Heart left ventricle (tissue), 16 donors: ENCODE measurements at regions not wholly inside any gene's neighbourhood (a gene's known extent, or its start where the extent isn't known, plus 50 kb on each side); places are given as distances from the start of the nearest gene placed in this dataset.

ENCODE experiments used
- ATAC-seq, 4 donors: fragments of 200-7000 bp; cut with Tn5 transposase; one replicate each; pipeline ENCODE4 v1.9.1; 2020 to 2022; ENCODE audit warnings: moderate library complexity in 4 of 4, mild to moderate bottlenecking in 3 of 4, moderate number of reproducible peaks in 1 of 4
- DNase-seq, 5 donors: peaks; one replicate each; pipeline ENCODE4 v3.0.0-alpha.2; 2020
- H3K27ac ChIP-seq, 12 donors: fragments of 200-600 bp; sonication (generic) in 4 of 12; one replicate each; pipeline versions ENCODE4 v1.5.0 to v1.8.0; 2016 to 2022; ENCODE audit warnings: mild to moderate bottlenecking in 2 of 12
- H3K27me3 ChIP-seq, 9 donors: fragments of 200-600 bp; sonication (generic) in 2 of 9; one replicate each; pipeline versions ENCODE4 v1.5.1 to v1.8.0; 2016 to 2022; ENCODE audit warnings: mild to moderate bottlenecking in 3 of 9
- H3K36me3 ChIP-seq, 9 donors: fragments of 200-600 bp; sonication (generic) in 2 of 9; one replicate each; pipeline versions ENCODE4 v1.5.0 to v1.8.0; 2018 to 2022; ENCODE audit warnings: mild to moderate bottlenecking in 2 of 9
- H3K4me1 ChIP-seq, 12 donors: fragments of 200-600 bp; sonication (generic) in 4 of 12; one replicate each; pipeline versions ENCODE4 v1.5.0 to v1.8.0; 2016 to 2022; ENCODE audit warnings: mild to moderate bottlenecking in 3 of 12
- H3K4me3 ChIP-seq, 12 donors: fragments of 200-600 bp; sonication (generic) in 4 of 12; one replicate each; pipeline versions ENCODE4 v1.5.0 to v1.8.0; 2017 to 2022; ENCODE audit warnings: mild to moderate bottlenecking in 9 of 12, moderate library complexity in 4 of 12
- H3K9me3 ChIP-seq, 12 donors: fragments of 200-600 bp; sonication (generic) in 4 of 12; one replicate each; pipeline versions ENCODE4 v1.5.0 to v1.8.0; 2016 to 2022; ENCODE audit warnings: mild to moderate bottlenecking in 1 of 12
- POLR2A ChIP-seq, 2 donors: fragments of 450-650 bp; IDR thresholded peaks; one replicate each; pipeline ENCODE4 v1.6.1; 2017; ENCODE audit warnings: antibody characterized with exemption in 2 of 2, mild to moderate bottlenecking in 2 of 2, moderate library complexity in 2 of 2
- WGBS, 4 donors: extraction: QIAGEN DNeasy Blood & Tissue Kit in 2 of 4; methylation state at CpG; one replicate each; pipeline versions ENCODE4 v1.1.5 to v1.1.7; 2013 to 2018; 5-methylcytosine and 5-hydroxymethylcytosine counted together
- intact Hi-C, 10 donors: fragments of 100-400 bp; cut with DNase I; formaldehyde crosslinking; loops; one replicate each; pipeline versions ENCODE4 v1.11.1 to v1.14.2; 2022
- TF ChIP-seq, protein P1 (sequence below), 12 donors: fragments of 200-600 bp; sonication (generic) in 4 of 12; IDR thresholded peaks; one replicate each; pipeline versions ENCODE4 v1.5.0 to v1.8.0; 2018 to 2022; ENCODE audit warnings: antibody characterized with exemption in 12 of 12, mild to moderate bottlenecking in 5 of 12
- donor health status: ischemic (EF 13 %, LVEDD 7.1; RV severe dilation, severe dysfunction).
- donor health status: healthy with polysubstance abuse.
- donor health status: DM: no; HTN: yes; CAD: no.
- donor health status: DM: no; HTN: no; CAD: no.
- donor health status: ischemic (EF 25% LVEDD 6.9; RV normal size, moderate dysfunction).
- donor health status: ischemic (EF 25% LVEDD 5.7; RV mildly dilated, moderate dysfunction).
- donor health status: healthy.
- donor health status: DM: yes; HTN: yes; CAD: no.
- donor health status: ischemic (EF 35%, LVEDD 5.7; RV mildly dilated, moderate dysfunction).
- donor health status: nonischemic (EF 11% LVEDD 7.7; RV severe dilation, severe dysfunction).
- donor health status: DM: yes; HTN: yes; CAD: no.
- donor health status: PGD.
- donor health status: ischemic (EF 29% LVEDD 5.4; RV normal size, mild dysfunction).
- donor health status: nonischemic (EF 23%, LVEDD 6.1; RV moderate dilation, normal function).

DNA sequence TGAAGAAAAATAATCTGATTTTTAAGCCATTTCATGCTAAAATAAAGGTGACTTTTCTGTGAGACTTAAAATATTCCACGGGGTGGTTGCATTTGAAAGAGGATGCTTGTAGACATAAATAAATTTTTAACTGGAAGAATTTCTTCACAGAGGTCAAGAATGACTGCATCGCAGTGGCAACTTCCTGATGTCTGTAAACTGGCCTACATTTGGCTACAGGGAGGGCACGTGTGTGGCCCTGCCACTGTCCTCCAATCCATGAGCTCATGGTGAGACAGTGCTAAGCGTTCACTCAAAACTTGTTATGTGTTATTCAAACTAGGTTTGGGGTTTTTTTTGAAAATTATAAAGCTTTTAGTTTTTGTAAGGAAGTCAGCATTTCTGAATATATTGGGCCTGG, 1089.3 kb downstream of the EFNB2 start:
- H3K36me3 ChIP-seq, result no peaks in the 10 kb centered on the region
- TF ChIP-seq, protein P1, sequence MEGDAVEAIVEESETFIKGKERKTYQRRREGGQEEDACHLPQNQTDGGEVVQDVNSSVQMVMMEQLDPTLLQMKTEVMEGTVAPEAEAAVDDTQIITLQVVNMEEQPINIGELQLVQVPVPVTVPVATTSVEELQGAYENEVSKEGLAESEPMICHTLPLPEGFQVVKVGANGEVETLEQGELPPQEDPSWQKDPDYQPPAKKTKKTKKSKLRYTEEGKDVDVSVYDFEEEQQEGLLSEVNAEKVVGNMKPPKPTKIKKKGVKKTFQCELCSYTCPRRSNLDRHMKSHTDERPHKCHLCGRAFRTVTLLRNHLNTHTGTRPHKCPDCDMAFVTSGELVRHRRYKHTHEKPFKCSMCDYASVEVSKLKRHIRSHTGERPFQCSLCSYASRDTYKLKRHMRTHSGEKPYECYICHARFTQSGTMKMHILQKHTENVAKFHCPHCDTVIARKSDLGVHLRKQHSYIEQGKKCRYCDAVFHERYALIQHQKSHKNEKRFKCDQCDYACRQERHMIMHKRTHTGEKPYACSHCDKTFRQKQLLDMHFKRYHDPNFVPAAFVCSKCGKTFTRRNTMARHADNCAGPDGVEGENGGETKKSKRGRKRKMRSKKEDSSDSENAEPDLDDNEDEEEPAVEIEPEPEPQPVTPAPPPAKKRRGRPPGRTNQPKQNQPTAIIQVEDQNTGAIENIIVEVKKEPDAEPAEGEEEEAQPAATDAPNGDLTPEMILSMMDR (IDR thresholded peaks at IDR 0.05), result no peak
- H3K4me3 ChIP-seq, result no peak overlapping the region
- DNase-seq (no peak), ATAC-seq (no peak)
- 72 to 85% (median 80%) methylated on average over 4 of the region's 4 CpGs for WGBS, 4 donors
- no peaks in the 10 kb centered on the region for H3K27me3 ChIP-seq
- H3K4me1 ChIP-seq, result peaks cover 0 to 8% (median 0%) of the 10 kb centered on the region in 12 donors
- intact Hi-C loops, result no loop called here
- H3K9me3 ChIP-seq, result no peaks in the 10 kb centered on the region
- H3K27ac ChIP-seq, result no peak overlapping the region

DNA sequence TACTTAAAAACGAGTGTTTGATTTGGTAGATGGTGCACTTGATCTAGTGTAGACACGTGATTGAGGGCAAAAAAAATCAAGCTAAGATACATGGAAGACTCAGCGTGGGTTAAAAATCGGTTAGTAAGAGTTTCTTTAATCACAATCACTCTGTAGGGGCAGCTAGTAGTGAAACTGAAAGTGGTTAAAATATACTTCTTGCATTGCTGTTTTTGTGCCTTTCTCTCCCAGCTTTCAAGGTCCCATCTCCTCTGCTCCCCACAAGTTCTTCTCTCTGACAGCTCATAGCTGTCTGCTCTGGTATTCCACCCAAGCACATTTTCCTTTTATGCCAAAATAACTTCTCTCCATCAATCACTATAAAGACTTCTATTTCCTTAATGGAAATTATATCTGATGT, 1089.7 kb downstream of the EFNB2 start:
- Histone ChIP-seq H3K27me3 (no peaks in the 10 kb centered on the region), H3K36me3 (no peaks in the 10 kb centered on the region), H3K4me1 (peaks cover 0 to 8% (median 0%) of the 10 kb centered on the region in 12 donors), H3K4me3 (no peak overlapping the region), H3K27ac (no peak overlapping the region), H3K9me3 (no peaks in the 10 kb centered on the region)
- WGBS, 4 donors, result 71 to 83% (median 76%) methylated on average over 4 of the region's 4 CpGs
- intact Hi-C loops, result no loop called here
- ATAC-seq, result no peak
- TF ChIP-seq POLR2A (IDR thresholded peaks at IDR 0.05), result no peak
- TF ChIP-seq, protein P1 (IDR thresholded peaks at IDR 0.05), result no peak
- DNase-seq, result no peak

- H3K4me3 ChIP-seq, result no peak overlapping the region
- no peaks in the 10 kb centered on the region for H3K36me3 ChIP-seq
- peak; percentile 86 to 96 (median 90) for ATAC-seq
- no peaks in the 10 kb centered on the region for H3K9me3 ChIP-seq
- DNase-seq, result peak in 1 of 5 donors; percentile 18
- 48 to 63% (median 55%) methylated on average over 3 of the region's 3 CpGs for WGBS, 4 donors
- intact Hi-C loops, result no loop called here
- peak overlapping the region in 3 of 12 donors; percentile 5 to 32 (median 20) for H3K27ac ChIP-seq
- no peaks in the 10 kb centered on the region for H3K27me3 ChIP-seq
- TF ChIP-seq POLR2A (IDR thresholded peaks at IDR 0.05), result no peak
- TF ChIP-seq, protein P1 (IDR thresholded peaks at IDR 0.05), result no peak
- peaks cover 0 to 8% (median 0%) of the 10 kb centered on the region in 12 donors for H3K4me1 ChIP-seq
Observed at GRCh38 chr13:105442949-105443699, 1092.3 kb downstream of the EFNB2 start.

- ATAC-seq, result no peak
- WGBS, 4 donors, result 91 to 96% (median 95%) methylated on average over 3 of the region's 3 CpGs
- H3K36me3 ChIP-seq, result no peaks in the 10 kb centered on the region
- no peaks in the 10 kb centered on the region for H3K27me3 ChIP-seq
- no peaks in the 10 kb centered on the region for H3K9me3 ChIP-seq
- peak overlapping the region in 1 of 12 donors; percentile 32 for H3K27ac ChIP-seq
- H3K4me1 ChIP-seq, result peaks cover 0 to 8% (median 0%) of the 10 kb centered on the region in 12 donors
- no peak for DNase-seq
- H3K4me3 ChIP-seq, result no peak overlapping the region
- intact Hi-C loops, result no loop called here
- TF ChIP-seq, protein P1 (IDR thresholded peaks at IDR 0.05), result no peak
- no peak for TF ChIP-seq POLR2A (IDR thresholded peaks at IDR 0.05)
Observed at GRCh38 chr13:105442040-105442439, 1093.4 kb downstream of the EFNB2 start.
